PC-9 (cell line): ENCODE measurements at regions not wholly inside any gene's neighbourhood (a gene's known extent, or its start where the extent isn't known, plus 50 kb on each side); places are given as distances from the start of the nearest gene placed in this dataset.
"Not testable (repeated sequence)": the region's sequence is repeated elsewhere in the genome, so short reads cannot be mapped to it uniquely, and the experiment has no call there.

ENCODE experiments used
- BruUV-seq: library from RNA; stranded (reverse); fragments of 400-500 nt; replicated peaks from 2 replicates; lab custom pipeline; 2021; lab: Mats Ljungman, UMichigan
- CTCF ChIA-PET: fragments of 300-600 bp; sonication (Branson Sonifier 250); formaldehyde crosslinking; loops from one replicate; lab custom pipeline; 2022; ENCODE audit warnings: antibody characterized with exemption; lab: Charles Lee
- POLR2A ChIA-PET: fragments of 300-600 bp; sonication (Branson Sonifier 250); formaldehyde crosslinking; loops from one replicate; lab custom pipeline; 2022; ENCODE audit warnings: antibody characterized with exemption; ENCODE audit not compliant: unreplicated experiment; lab: Charles Lee
- DNase-seq, 2 experiments: peaks; one replicate each; pipeline versions ENCODE4 v3.0.0 to v3.0.0-alpha.2; 2015 to 2022; ENCODE audit warnings: mixed read lengths in 1 of 2
- H2AFZ ChIP-seq: fragments of 200-600 bp; sonication (generic); 2 replicates; pipeline ENCODE4 v1.8.1; 2017; ENCODE audit warnings: antibody characterized with exemption
- H3F3A ChIP-seq: fragments of 200-600 bp; sonication (generic); 2 replicates; pipeline ENCODE4 v1.8.1; 2017; ENCODE audit warnings: antibody characterized with exemption, mild to moderate bottlenecking, low read depth; ENCODE audit not compliant: insufficient read depth
- H3K27ac ChIP-seq: fragments of 200-600 bp; sonication (generic); 2 replicates; pipeline ENCODE4 v1.6.1; 2016; ENCODE audit warnings: mixed run types
- H3K27me3 ChIP-seq: fragments of 200-600 bp; sonication (generic); 2 replicates; pipeline ENCODE4 v1.6.1; 2016; ENCODE audit warnings: low read depth, mixed run types; ENCODE audit not compliant: insufficient read depth
- H3K36me3 ChIP-seq: fragments of 200-600 bp; sonication (generic); 2 replicates; pipeline ENCODE4 v1.6.1; 2016; ENCODE audit warnings: low read depth, mixed run types
- H3K4me1 ChIP-seq: fragments of 200-600 bp; sonication (generic); replicated peaks from 2 replicates; pipeline ENCODE4 v1.6.1; 2016; ENCODE audit warnings: mixed run types; ENCODE audit not compliant: insufficient read depth
- H3K4me2 ChIP-seq: fragments of 200-600 bp; sonication (generic); 2 replicates; pipeline ENCODE4 v1.6.1; 2017; ENCODE audit warnings: mixed run types
- H3K4me3 ChIP-seq: fragments of 200-600 bp; sonication (generic); 2 replicates; pipeline ENCODE4 v1.6.1; 2016; ENCODE audit warnings: mixed run types
- H3K79me2 ChIP-seq: fragments of 200-600 bp; sonication (generic); 2 replicates; pipeline ENCODE4 v1.6.1; 2017; ENCODE audit warnings: low read depth, mixed run types
- H3K9me2 ChIP-seq: fragments of 200-600 bp; sonication (generic); 2 replicates; pipeline ENCODE4 v1.8.1; 2017; ENCODE audit warnings: mild to moderate bottlenecking; ENCODE audit not compliant: insufficient read depth
- H3K9me3 ChIP-seq: fragments of 200-600 bp; sonication (generic); 2 replicates; pipeline ENCODE4 v1.8.1; 2016; ENCODE audit warnings: low read depth; ENCODE audit not compliant: insufficient read depth
- H4K20me1 ChIP-seq: fragments of 200-600 bp; sonication (generic); 2 replicates; pipeline ENCODE4 v1.8.1; 2017; ENCODE audit not compliant: insufficient read depth
- EZH2 ChIP-seq: fragments of 200-600 bp; sonication (generic); IDR thresholded peaks from 2 replicates; pipeline ENCODE4 v1.8.0; 2017; ENCODE audit warnings: antibody characterized with exemption, low read depth
- intact Hi-C: fragments of 100-400 bp; cut with micrococcal nuclease; formaldehyde crosslinking; loops from one replicate; pipeline ENCODE4 v1.10.0; 2022; ENCODE audit not compliant: unreplicated experiment
- TF ChIP-seq, protein P1 (sequence below): fragments of 200-600 bp; sonication (generic); conservative IDR thresholded peaks from 2 replicates; pipeline ENCODE4 v1.6.1; 2017; ENCODE audit warnings: mixed run types, antibody characterized with exemption, mild to moderate bottlenecking, moderate library complexity

DNA sequence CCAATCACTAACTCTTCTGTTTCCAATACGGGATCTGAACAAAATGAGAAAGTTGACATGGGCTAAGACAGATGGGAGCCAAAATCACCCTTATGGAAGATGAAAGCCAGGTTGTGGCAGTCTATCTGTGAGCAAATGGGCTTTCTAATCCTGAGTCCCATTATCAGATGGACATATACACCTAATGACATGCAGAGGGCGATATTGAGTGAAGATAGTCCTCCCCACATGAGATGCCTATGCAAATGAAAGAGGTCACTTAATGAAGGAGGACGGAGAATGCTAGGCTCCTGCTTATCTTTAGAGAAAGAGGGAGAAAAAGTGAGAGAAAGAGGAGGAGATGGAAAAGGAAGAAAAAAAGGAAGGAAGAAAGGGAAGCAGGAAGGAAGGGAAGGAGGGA, 547.5 kb downstream of the NLGN4X start:
- H3K27me3 ChIP-seq: no peaks in the 10 kb centered on the region
- no peaks in the 10 kb centered on the region for H3K9me3 ChIP-seq
- no peak overlapping the region for H3K4me3 ChIP-seq
- H3K27ac ChIP-seq: no peak overlapping the region
- CTCF ChIA-PET: no interaction called here
- DNase-seq: no peak
- H3F3A ChIP-seq: no peaks in the 10 kb centered on the region
- no peaks in the 10 kb centered on the region for H3K9me2 ChIP-seq
- POLR2A ChIA-PET: no interaction called here
- TF ChIP-seq, protein P1, sequence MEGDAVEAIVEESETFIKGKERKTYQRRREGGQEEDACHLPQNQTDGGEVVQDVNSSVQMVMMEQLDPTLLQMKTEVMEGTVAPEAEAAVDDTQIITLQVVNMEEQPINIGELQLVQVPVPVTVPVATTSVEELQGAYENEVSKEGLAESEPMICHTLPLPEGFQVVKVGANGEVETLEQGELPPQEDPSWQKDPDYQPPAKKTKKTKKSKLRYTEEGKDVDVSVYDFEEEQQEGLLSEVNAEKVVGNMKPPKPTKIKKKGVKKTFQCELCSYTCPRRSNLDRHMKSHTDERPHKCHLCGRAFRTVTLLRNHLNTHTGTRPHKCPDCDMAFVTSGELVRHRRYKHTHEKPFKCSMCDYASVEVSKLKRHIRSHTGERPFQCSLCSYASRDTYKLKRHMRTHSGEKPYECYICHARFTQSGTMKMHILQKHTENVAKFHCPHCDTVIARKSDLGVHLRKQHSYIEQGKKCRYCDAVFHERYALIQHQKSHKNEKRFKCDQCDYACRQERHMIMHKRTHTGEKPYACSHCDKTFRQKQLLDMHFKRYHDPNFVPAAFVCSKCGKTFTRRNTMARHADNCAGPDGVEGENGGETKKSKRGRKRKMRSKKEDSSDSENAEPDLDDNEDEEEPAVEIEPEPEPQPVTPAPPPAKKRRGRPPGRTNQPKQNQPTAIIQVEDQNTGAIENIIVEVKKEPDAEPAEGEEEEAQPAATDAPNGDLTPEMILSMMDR: peak; percentile 54; the same call in 1 of the 2 replicates
- TF ChIP-seq EZH2: no peak
- no peak overlapping the region for H3K4me2 ChIP-seq
- no peaks in the 10 kb centered on the region for H4K20me1 ChIP-seq
- BruUV-seq: no TSS peak
- intact Hi-C loops: no loop called here
- H2AFZ ChIP-seq: no peak overlapping the region
- H3K36me3 ChIP-seq: no peaks in the 10 kb centered on the region
- H3K79me2 ChIP-seq: no peaks in the 10 kb centered on the region
- no peaks in the 10 kb centered on the region for H3K4me1 ChIP-seq

DNA sequence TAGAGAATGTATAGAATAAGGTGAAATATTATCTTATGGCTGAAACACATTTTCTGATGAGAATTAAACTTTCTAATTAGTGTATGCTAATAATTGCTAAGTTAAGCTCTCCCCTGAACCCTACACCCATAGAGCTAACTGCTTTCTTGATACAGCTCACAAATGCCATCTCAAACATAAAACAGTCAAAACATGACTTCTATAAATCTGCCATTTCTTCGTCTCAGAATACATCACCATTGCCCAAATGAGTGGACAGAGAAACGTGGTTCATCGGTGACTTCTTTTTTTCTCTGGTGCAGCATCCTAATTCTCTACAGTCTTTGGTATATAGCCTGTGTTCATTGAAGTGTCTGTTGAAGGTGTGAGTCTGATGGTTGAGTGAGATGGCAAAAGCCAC, 554.6 kb downstream of the NLGN4X start:
- H3K4me2 ChIP-seq: no peak overlapping the region
- H3K4me1 ChIP-seq: no peaks in the 10 kb centered on the region
- no peak for DNase-seq
- H3K79me2 ChIP-seq: no peaks in the 10 kb centered on the region
- H4K20me1 ChIP-seq: no peaks in the 10 kb centered on the region
- H3K9me2 ChIP-seq: no peaks in the 10 kb centered on the region
- H2AFZ ChIP-seq: no peak overlapping the region
- H3K9me3 ChIP-seq: no peaks in the 10 kb centered on the region
- intact Hi-C loops: no loop called here
- no peak overlapping the region for H3K4me3 ChIP-seq
- H3F3A ChIP-seq: no peaks in the 10 kb centered on the region
- no peak for TF ChIP-seq EZH2
- TF ChIP-seq, protein P1: no peak
- BruUV-seq: no TSS peak
- H3K27ac ChIP-seq: no peak overlapping the region
- ChIA-PET CTCF (no interaction called here), POLR2A (no interaction called here)
- no peaks in the 10 kb centered on the region for H3K36me3 ChIP-seq
- H3K27me3 ChIP-seq: no peaks in the 10 kb centered on the region

DNA sequence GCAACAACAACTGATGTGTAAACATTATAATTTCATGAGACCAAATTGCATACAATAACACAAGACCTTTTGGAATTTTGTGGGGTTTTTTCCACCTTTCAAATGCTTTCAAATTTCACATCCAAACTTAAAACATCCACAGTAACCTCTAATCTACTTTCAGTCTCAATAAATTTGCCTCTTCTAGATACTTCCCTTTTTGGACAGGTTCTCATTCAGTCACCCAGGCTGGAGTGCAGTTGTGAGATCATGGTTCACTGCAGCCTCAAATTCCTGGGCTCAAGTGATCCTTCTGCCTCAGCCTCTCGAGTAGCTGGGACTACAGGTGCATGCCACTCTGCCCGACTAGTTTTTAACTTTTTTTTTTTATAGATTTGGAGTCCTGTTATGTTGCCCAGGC, 556.6 kb downstream of the NLGN4X start:
- BruUV-seq: no TSS peak
- intact Hi-C loops: no loop called here
- TF ChIP-seq, protein P1: no peak
- no peak for TF ChIP-seq EZH2
- H3K9me2 ChIP-seq: no peaks in the 10 kb centered on the region
- no peak overlapping the region for H3K4me3 ChIP-seq
- no peaks in the 10 kb centered on the region for H3K27me3 ChIP-seq
- no peak overlapping the region for H3K4me2 ChIP-seq
- CTCF ChIA-PET: no interaction called here
- POLR2A ChIA-PET: no interaction called here
- H3K9me3 ChIP-seq: no peaks in the 10 kb centered on the region
- no peak overlapping the region for H3K27ac ChIP-seq
- no peaks in the 10 kb centered on the region for H3F3A ChIP-seq
- H4K20me1 ChIP-seq: no peaks in the 10 kb centered on the region
- H3K36me3 ChIP-seq: no peaks in the 10 kb centered on the region
- H3K4me1 ChIP-seq: no peaks in the 10 kb centered on the region
- no peaks in the 10 kb centered on the region for H3K79me2 ChIP-seq
- no peak overlapping the region for H2AFZ ChIP-seq
- DNase-seq: no peak

DNA sequence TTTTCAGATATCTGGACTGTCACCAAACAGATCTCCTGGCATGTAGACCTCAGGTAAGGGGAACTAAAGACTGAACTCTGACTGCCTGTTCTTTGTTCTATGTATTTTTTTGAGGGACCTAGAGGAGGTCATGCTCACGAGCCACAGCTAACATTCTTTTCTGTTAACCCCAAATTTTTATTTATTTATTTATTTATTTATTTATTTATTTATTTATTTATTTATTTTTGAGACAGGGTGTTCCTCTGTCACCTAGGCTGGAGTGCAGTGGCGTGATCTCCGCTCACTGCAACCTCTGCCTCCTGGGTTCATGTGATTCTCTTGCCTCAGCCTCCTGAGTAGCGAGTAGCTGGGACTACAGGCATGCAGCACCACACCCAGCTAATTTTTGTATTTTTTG, 562.0 kb downstream of the NLGN4X start:
- DNase-seq, H3K4me2 ChIP-seq, H3K79me2 ChIP-seq, CTCF ChIA-PET, H3K9me2 ChIP-seq, H3K27ac ChIP-seq, POLR2A ChIA-PET, H2AFZ ChIP-seq, H3K4me1 ChIP-seq, H3K27me3 ChIP-seq, H3K4me3 ChIP-seq, BruUV-seq, H4K20me1 ChIP-seq, H3K9me3 ChIP-seq, H3F3A ChIP-seq, intact Hi-C loops, H3K36me3 ChIP-seq: not testable (repeated sequence)
